K562 (cell line): ENCODE measurements at regions not wholly inside any gene's neighbourhood (a gene's known extent, or its start where the extent isn't known, plus 50 kb on each side); places are given as distances from the start of the nearest gene placed in this dataset.

ENCODE experiments used
- ATAC-seq: fragments of 200-7000 bp; cut with Tn5 transposase; 3 replicates; pipeline ENCODE4 v1.9.1; 2020; ENCODE audit warnings: moderate library complexity
- BruUV-seq: library from RNA; stranded (reverse); fragments of 400-500 nt; replicated peaks from 2 replicates; lab custom pipeline; 2021; lab: Mats Ljungman, UMichigan
- CTCF ChIA-PET: fragments of 300-600 bp; formaldehyde crosslinking; extraction: SDS; loops from one replicate; lab custom pipeline; 2021; ENCODE audit warnings: low intra/inter-chr PET ratio; lab: Yijun Ruan, JAX
- POLR2A ChIA-PET: fragments of 300-600, 350-650 bp; sonication (Branson Sonifier 250); formaldehyde crosslinking; extraction: SDS; loops from one replicate; lab custom pipeline; 2021; ENCODE audit warnings: antibody characterized with exemption, inconsistent platforms; lab: Yijun Ruan, JAX
- DNase-seq, 4 experiments: peaks; one replicate each; pipeline versions ENCODE4 v3.0.0 to v3.0.0-alpha.2; 2011 to 2018; ENCODE audit warnings: low spot score in 3 of 4, mixed read lengths in 3 of 4; ENCODE audit errors: extremely low read depth in 1 of 4
- FAIRE-seq: peaks from 2 replicates; lab custom pipeline; 2011; peaks lifted over from hg19 to GRCh38; lab: Jason Lieb, UNC
- H2AFZ ChIP-seq: 2 replicates; pipeline ENCODE4 v1.6.0; 2011; ENCODE audit warnings: low read depth, low read length, control low read depth, inconsistent platforms
- H3K27ac ChIP-seq: fragments of 200-600 bp; 3 replicates; pipeline ENCODE4 v1.8.0; 2011; ENCODE audit warnings: low read depth, mild to moderate bottlenecking, control low read depth, inconsistent platforms, low read length, moderate library complexity, mixed read lengths; ENCODE audit errors: extremely low read depth
- H3K27me3 ChIP-seq, 2 experiments: fragments of 300-600 bp in 1 of 2; 2 replicates in 1 of 2; 3 replicates in 1 of 2; pipeline versions ENCODE4 v1.6.0 to v1.8.0; 2011; ENCODE audit warnings: inconsistent platforms in 2 of 2, low read length in 2 of 2, mild to moderate bottlenecking in 1 of 2, mixed read lengths in 1 of 2, moderate library complexity in 1 of 2; ENCODE audit not compliant: control insufficient read depth in 2 of 2, insufficient read depth in 2 of 2
- H3K36me3 ChIP-seq: fragments of 300-600 bp; 3 replicates; pipeline ENCODE4 v1.8.0; 2011; ENCODE audit warnings: mild to moderate bottlenecking, low read length, inconsistent platforms; ENCODE audit not compliant: control insufficient read depth, insufficient read depth
- H3K4me1 ChIP-seq, 2 experiments: fragments of 200-600 bp in 1 of 2; replicated peaks in 1 of 2; 2 replicates in 1 of 2; 3 replicates in 1 of 2; pipeline versions ENCODE4 v1.5.1 to v1.8.0; 2011; ENCODE audit warnings: inconsistent platforms in 2 of 2, low read length in 2 of 2, mild to moderate bottlenecking in 1 of 2, mixed read lengths in 1 of 2, moderate library complexity in 1 of 2; ENCODE audit not compliant: control insufficient read depth in 2 of 2, insufficient read depth in 2 of 2
- H3K4me2 ChIP-seq: 2 replicates; pipeline ENCODE4 v1.6.1; 2011; ENCODE audit warnings: low read length, control low read depth, inconsistent platforms, mixed read lengths; ENCODE audit not compliant: insufficient read depth
- H3K4me3 ChIP-seq: fragments of 200-600 bp; sonication (generic), shearing (Covaris generic); 2 replicates; pipeline ENCODE4 v1.5.1; 2016; ENCODE audit warnings: control low read depth, inconsistent platforms
- H3K79me2 ChIP-seq: fragments of 200-600 bp; 3 replicates; pipeline ENCODE4 v1.8.0; 2011; ENCODE audit warnings: low read length, inconsistent platforms; ENCODE audit not compliant: control insufficient read depth, insufficient read depth
- H3K9ac ChIP-seq, 2 experiments: 2 replicates each; pipeline versions ENCODE4 v1.6.0 to v1.6.1; 2011; ENCODE audit warnings: low read depth in 2 of 2, low read length in 2 of 2, control low read depth in 1 of 2, inconsistent platforms in 1 of 2, mild to moderate bottlenecking in 1 of 2, mixed read lengths in 1 of 2; ENCODE audit not compliant: insufficient read depth in 1 of 2
- H3K9me1 ChIP-seq: one replicate; pipeline ENCODE4 v1.6.0; 2011; ENCODE audit warnings: inconsistent platforms, mild to moderate bottlenecking, low read length, moderate library complexity; ENCODE audit not compliant: control insufficient read depth, insufficient read depth
- H3K9me3 ChIP-seq: replicated peaks from 2 replicates; pipeline ENCODE4 v1.5.1; 2011; ENCODE audit warnings: low read depth, low read length, inconsistent platforms; ENCODE audit not compliant: control insufficient read depth, insufficient read depth
- H4K20me1 ChIP-seq: replicated peaks from 2 replicates; pipeline ENCODE4 v1.6.1; 2011; ENCODE audit warnings: low read length, inconsistent platforms, mixed read lengths; ENCODE audit not compliant: control insufficient read depth, insufficient read depth
- ARID1B ChIP-seq: fragments of 450-650 bp; IDR thresholded peaks from 2 replicates; pipeline ENCODE4 v1.6.1; 2016; ENCODE audit warnings: antibody characterized with exemption, mild to moderate bottlenecking, inconsistent platforms
- BDP1 ChIP-seq: IDR thresholded peaks from 3 replicates; pipeline ENCODE4 v1.6.1; 2011; ENCODE audit not compliant: insufficient read length, insufficient read depth
- BRD4 ChIP-seq: fragments of 200-600 bp; sonication (generic); IDR thresholded peaks from 2 replicates; pipeline ENCODE4 v1.6.1; 2017; ENCODE audit warnings: inconsistent platforms
- GATAD2A ChIP-seq: fragments of 450-650 bp; IDR thresholded peaks from 2 replicates; pipeline ENCODE4 v1.6.1; 2017
- HNRNPLL ChIP-seq: fragments of 200-400 bp; formaldehyde crosslinking; IDR thresholded peaks from 2 replicates; pipeline ENCODE4 v1.6.1; 2017; ENCODE audit warnings: low read length, low read depth, mild to moderate bottlenecking; ENCODE audit not compliant: poor library complexity, severe bottlenecking
- ZNF174 ChIP-seq: fragments of 250-450 bp; sonication (Bioruptor Pico); IDR thresholded peaks from 2 replicates; pipeline ENCODE4 v1.4.0; 2020; ENCODE audit warnings: mild to moderate bottlenecking
- ZNF217 ChIP-seq: sonication (generic); formaldehyde crosslinking; IDR thresholded peaks from 2 replicates; pipeline ENCODE4 v1.8.0; 2022; ENCODE audit warnings: mild to moderate bottlenecking, missing genetic modification reagents
- ZNF282 ChIP-seq: sonication (generic); formaldehyde crosslinking; IDR thresholded peaks from 2 replicates; pipeline ENCODE4 v1.8.1; 2023; ENCODE audit warnings: missing genetic modification reagents
- WGBS: fragments of 100-300 bp; shearing (Covaris generic); methylation state at CpG from one replicate; pipeline ENCODE4 v1.1.6; 2016; ENCODE audit warnings: low coverage, mixed read lengths; ENCODE audit not compliant: insufficient coverage; ENCODE audit errors: missing lambda C conversion rate; 5-methylcytosine and 5-hydroxymethylcytosine counted together
- in situ Hi-C: fragments of 300-500 bp; cut with MboI; formaldehyde crosslinking; loops from 4 replicates; pipeline ENCODE4 v1.15.0; 2018; ENCODE audit warnings: inconsistent platforms, mixed read lengths
- intact Hi-C: fragments of 100-400 bp; cut with micrococcal nuclease; formaldehyde crosslinking; loops from 2 replicates; pipeline ENCODE4 v1.14.2; 2022
- TF ChIP-seq, protein P1 (sequence below), 2 experiments: fragments of 150-350 bp in 1 of 2; IDR thresholded peaks; 2 replicates each; pipeline ENCODE4 v1.6.1; 2012 to 2016; ENCODE audit warnings: low read depth in 2 of 2, low read length in 2 of 2, mild to moderate bottlenecking in 1 of 2, moderate library complexity in 1 of 2

DNA sequence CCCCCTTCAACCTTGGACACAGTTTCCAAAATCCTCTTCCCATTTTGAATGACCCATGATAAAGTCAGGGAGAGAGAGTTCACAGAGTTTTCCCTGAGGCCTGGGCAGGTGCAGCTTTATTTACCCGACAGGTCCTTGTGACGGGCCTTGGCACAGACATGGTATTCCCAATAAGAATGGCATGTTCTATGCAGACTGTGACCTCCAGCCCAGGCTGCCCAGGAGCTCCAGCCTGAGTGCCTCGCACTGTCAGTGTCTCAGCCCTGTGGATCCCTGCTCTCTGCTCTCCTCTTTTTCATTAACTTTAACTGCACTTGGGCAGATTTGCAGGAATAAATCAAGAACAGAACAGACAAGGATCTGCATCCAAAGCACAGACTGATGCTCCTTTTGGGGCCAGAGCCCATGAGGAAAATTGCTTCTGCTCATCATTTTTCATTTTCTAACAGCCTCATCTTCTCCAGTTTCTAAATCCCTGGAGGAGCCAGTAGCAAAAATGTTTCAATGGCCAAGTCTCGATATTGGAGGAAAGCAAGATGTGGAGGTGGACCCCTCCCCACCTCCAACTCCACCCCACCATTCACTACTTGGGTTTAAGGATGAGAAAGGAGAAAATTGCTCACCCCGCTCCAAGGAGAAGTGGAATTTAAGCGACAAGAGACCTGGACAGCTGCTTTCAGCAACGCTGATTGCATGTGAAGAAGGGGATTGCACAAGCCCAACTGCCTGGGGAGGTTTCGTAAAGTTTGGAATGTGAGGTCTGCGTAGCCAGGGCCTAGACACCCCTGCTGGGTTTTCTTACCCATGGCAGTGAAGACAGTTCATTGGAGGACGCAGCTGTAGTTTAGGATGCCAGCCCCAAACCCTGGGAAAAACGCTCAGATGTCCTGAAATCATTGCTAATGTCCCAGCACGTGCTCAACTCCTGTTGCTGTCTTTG, 225.9 kb downstream of the WDR11 start:
- BruUV-seq: no TSS peak
- no peak for DNase-seq
- H3K9me1 ChIP-seq: no peaks in the 10 kb centered on the region
- TF ChIP-seq ARID1B (no peak), HNRNPLL (no peak), BRD4 (no peak)
- TF ChIP-seq, all 486 proteins: peak for 0
- Histone ChIP-seq H2AFZ (no peak overlapping the region), H3K4me3 (no peak overlapping the region), H3K9me3 (no peaks in the 10 kb centered on the region), H3K79me2 (no peaks in the 10 kb centered on the region), H3K9ac (no peak overlapping the region), H3K27me3 (peaks cover 0 to 16% of the 10 kb centered on the region in 2 experiments; a peak in 1 of 5 replicates), H3K27ac (no peak overlapping the region), H3K4me1 (no peaks in the 10 kb centered on the region), H4K20me1 (no peaks in the 10 kb centered on the region; the same call in 1 of the 2 replicates), H3K36me3 (no peaks in the 10 kb centered on the region), H3K4me2 (no peak overlapping the region)
- intact Hi-C loops (no loop called here), in situ Hi-C loops (no loop called here)
- WGBS: 0% methylated on average over 9 of the region's 12 CpGs
- POLR2A ChIA-PET: interaction anchor here (0.5 kb wide), 1 partner anchor 548 kb away, joined by 3 read pairs; no protein-coding TSS in a partner anchor
- no peak for ATAC-seq
- no peak for FAIRE-seq
- CTCF ChIA-PET: no interaction called here

DNA sequence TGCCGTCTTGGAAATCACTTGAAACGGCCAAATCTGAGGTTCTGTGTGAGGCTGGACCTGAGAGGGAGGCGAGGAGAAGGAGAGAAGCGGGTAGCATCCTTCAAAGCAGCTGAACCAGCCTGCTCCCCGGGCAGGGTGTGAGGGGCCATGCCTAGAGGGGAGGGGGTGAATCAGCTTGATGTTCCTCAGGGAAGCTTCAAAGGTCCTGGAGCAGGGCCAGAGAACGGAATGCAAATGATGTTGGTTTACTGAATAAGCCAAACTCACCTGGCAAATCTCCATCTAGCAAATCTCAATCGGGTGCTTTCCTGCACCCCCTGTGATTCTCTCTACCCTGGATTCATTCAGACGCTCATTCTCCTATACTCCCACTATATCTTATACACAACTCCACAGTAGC, 226.9 kb downstream of the WDR11 start:
- POLR2A ChIA-PET: no interaction called here
- Histone ChIP-seq H2AFZ (no peak overlapping the region), H3K79me2 (no peaks in the 10 kb centered on the region), H3K4me3 (no peak overlapping the region), H3K27ac (no peak overlapping the region), H3K27me3 (peaks cover 0 to 16% of the 10 kb centered on the region in 2 experiments; a peak in 1 of 5 replicates), H3K36me3 (no peaks in the 10 kb centered on the region), H4K20me1 (no peaks in the 10 kb centered on the region; the same call in 1 of the 2 replicates), H3K4me2 (no peak overlapping the region), H3K4me1 (no peaks in the 10 kb centered on the region), H3K9me3 (no peaks in the 10 kb centered on the region), H3K9ac (no peak overlapping the region), H3K9me1 (no peaks in the 10 kb centered on the region)
- in situ Hi-C loops (no loop called here), intact Hi-C loops (no loop called here)
- no peak for TF ChIP-seq GATAD2A
- TF ChIP-seq, protein P1, sequence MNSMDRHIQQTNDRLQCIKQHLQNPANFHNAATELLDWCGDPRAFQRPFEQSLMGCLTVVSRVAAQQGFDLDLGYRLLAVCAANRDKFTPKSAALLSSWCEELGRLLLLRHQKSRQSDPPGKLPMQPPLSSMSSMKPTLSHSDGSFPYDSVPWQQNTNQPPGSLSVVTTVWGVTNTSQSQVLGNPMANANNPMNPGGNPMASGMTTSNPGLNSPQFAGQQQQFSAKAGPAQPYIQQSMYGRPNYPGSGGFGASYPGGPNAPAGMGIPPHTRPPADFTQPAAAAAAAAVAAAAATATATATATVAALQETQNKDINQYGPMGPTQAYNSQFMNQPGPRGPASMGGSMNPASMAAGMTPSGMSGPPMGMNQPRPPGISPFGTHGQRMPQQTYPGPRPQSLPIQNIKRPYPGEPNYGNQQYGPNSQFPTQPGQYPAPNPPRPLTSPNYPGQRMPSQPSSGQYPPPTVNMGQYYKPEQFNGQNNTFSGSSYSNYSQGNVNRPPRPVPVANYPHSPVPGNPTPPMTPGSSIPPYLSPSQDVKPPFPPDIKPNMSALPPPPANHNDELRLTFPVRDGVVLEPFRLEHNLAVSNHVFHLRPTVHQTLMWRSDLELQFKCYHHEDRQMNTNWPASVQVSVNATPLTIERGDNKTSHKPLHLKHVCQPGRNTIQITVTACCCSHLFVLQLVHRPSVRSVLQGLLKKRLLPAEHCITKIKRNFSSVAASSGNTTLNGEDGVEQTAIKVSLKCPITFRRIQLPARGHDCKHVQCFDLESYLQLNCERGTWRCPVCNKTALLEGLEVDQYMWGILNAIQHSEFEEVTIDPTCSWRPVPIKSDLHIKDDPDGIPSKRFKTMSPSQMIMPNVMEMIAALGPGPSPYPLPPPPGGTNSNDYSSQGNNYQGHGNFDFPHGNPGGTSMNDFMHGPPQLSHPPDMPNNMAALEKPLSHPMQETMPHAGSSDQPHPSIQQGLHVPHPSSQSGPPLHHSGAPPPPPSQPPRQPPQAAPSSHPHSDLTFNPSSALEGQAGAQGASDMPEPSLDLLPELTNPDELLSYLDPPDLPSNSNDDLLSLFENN (IDR thresholded peaks at IDR 0.05; ENCODE audit: low read depth in 2 of 2, low read length in 2 of 2): no peak
- TF ChIP-seq ZNF217 (CRISPR knock-in tag): no peak
- TF ChIP-seq ZNF174 (CRISPR knock-in tag): no peak
- TF ChIP-seq ZNF282: no peak
- TF ChIP-seq BDP1: no peak
- WGBS: 0% methylated on average over 6 of the region's 8 CpGs
- CTCF ChIA-PET: no interaction called here
- BruUV-seq: no TSS peak
- DNase-seq: no peak
- no peak for FAIRE-seq
- no peak for ATAC-seq
